Endothelial cell of umbilical vein (primary cell): ENCODE measurements at regions not wholly inside any gene's neighbourhood (a gene's known extent, or its start where the extent isn't known, plus 50 kb on each side); places are given as distances from the start of the nearest gene placed in this dataset.

ENCODE experiments used
- BruUV-seq: library from RNA; stranded (reverse); fragments of 400-500 nt; replicated peaks from 2 replicates; lab custom pipeline; 2021; lab: Mats Ljungman, UMichigan
- CTCF ChIA-PET: fragments of 300-600, 350-600 bp; sonication (Branson Sonifier 250); formaldehyde crosslinking; loops from one replicate; lab custom pipeline; 2021; ENCODE audit warnings: antibody characterized with exemption, inconsistent platforms; lab: Charles Lee
- POLR2A ChIA-PET: fragments of 300-600, 350-600 bp; sonication (Branson Sonifier 250); formaldehyde crosslinking; loops from one replicate; lab custom pipeline; 2021; ENCODE audit warnings: antibody characterized with exemption, inconsistent platforms; lab: Charles Lee
- DNase-seq: peaks from one replicate; pipeline ENCODE4 v3.0.0-alpha.2; 2011; ENCODE audit warnings: low read depth, low spot score
- FAIRE-seq: peaks from 2 replicates; lab custom pipeline; 2011; peaks lifted over from hg19 to GRCh38; lab: Jason Lieb, UNC
- H2AFZ ChIP-seq: 2 replicates; pipeline ENCODE4 v1.6.0; 2012; ENCODE audit warnings: low read depth, low read length, control low read depth, inconsistent platforms
- H3K27ac ChIP-seq: 2 replicates; pipeline ENCODE4 v1.5.1; 2011; ENCODE audit warnings: low read depth, mild to moderate bottlenecking, control low read depth, low read length, moderate library complexity; ENCODE audit not compliant: insufficient read depth
- H3K27me3 ChIP-seq, 2 experiments: 2 replicates each; pipeline versions ENCODE4 v1.6.0 to v1.6.1; 2011; ENCODE audit warnings: low read length in 2 of 2, mixed read lengths in 1 of 2; ENCODE audit not compliant: control insufficient read depth in 2 of 2, insufficient read depth in 2 of 2
- H3K36me3 ChIP-seq, 2 experiments: 2 replicates in 1 of 2; 3 replicates in 1 of 2; pipeline ENCODE4 v1.5.1; 2011; ENCODE audit warnings: low read length in 2 of 2, mild to moderate bottlenecking in 1 of 2, moderate library complexity in 1 of 2; ENCODE audit not compliant: control insufficient read depth in 2 of 2, insufficient read depth in 2 of 2; ENCODE audit errors: extremely low read depth in 1 of 2
- H3K4me1 ChIP-seq: 3 replicates; pipeline ENCODE4 v1.5.1; 2011; ENCODE audit warnings: mild to moderate bottlenecking, low read length; ENCODE audit not compliant: control insufficient read depth, insufficient read depth; ENCODE audit errors: extremely low read depth
- H3K4me2 ChIP-seq: 2 replicates; pipeline ENCODE4 v1.6.1; 2011; ENCODE audit warnings: low read length, control low read depth, mixed read lengths; ENCODE audit not compliant: insufficient read depth
- H3K4me3 ChIP-seq, 3 experiments: fragments of 200-600 bp in 1 of 3; sonication (generic), shearing (Covaris generic) in 1 of 3; replicated peaks in 1 of 3; 2 replicates each; pipeline ENCODE4 v1.5.1; 2011 to 2016; ENCODE audit warnings: control low read depth in 3 of 3, low read length in 3 of 3, mild to moderate bottlenecking in 2 of 3, inconsistent platforms in 1 of 3, low read depth in 1 of 3, moderate library complexity in 1 of 3; ENCODE audit not compliant: insufficient read depth in 1 of 3
- H3K79me2 ChIP-seq: 2 replicates; pipeline ENCODE4 v1.6.0; 2012; ENCODE audit warnings: low read length, inconsistent platforms; ENCODE audit not compliant: control insufficient read depth, insufficient read depth
- H3K9ac ChIP-seq: replicated peaks from 2 replicates; pipeline ENCODE3; 2011; ENCODE audit warnings: low read length, control low read depth; ENCODE audit not compliant: insufficient read depth; ENCODE audit errors: extremely low read depth
- H3K9me1 ChIP-seq: replicated peaks from 3 replicates; pipeline ENCODE4 v1.6.0; 2011; ENCODE audit warnings: mild to moderate bottlenecking, low read length; ENCODE audit not compliant: control insufficient read depth, insufficient read depth; ENCODE audit errors: extremely low read depth
- H3K9me3 ChIP-seq: replicated peaks from 2 replicates; pipeline ENCODE4 v1.5.1; 2012; ENCODE audit warnings: low read length, inconsistent platforms; ENCODE audit not compliant: control insufficient read depth, insufficient read depth
- H4K20me1 ChIP-seq: replicated peaks from 2 replicates; pipeline ENCODE3; 2011; ENCODE audit warnings: mild to moderate bottlenecking, low read length; ENCODE audit not compliant: control insufficient read depth, insufficient read depth; ENCODE audit errors: extremely low read depth
- CTCF ChIP-seq, 2 donors: IDR thresholded peaks; 1 replicate in 1 of 2; 2 replicates in 1 of 2; pipeline ENCODE4 v1.5.1; 2011; ENCODE audit warnings: low read length in 2 of 2, mild to moderate bottlenecking in 2 of 2, moderate library complexity in 2 of 2, control low read depth in 1 of 2, inconsistent platforms in 1 of 2, low read depth in 1 of 2; ENCODE audit not compliant: insufficient read depth in 1 of 2; ENCODE audit errors: extremely low read depth in 1 of 2
- EZH2 ChIP-seq: IDR thresholded peaks from 2 replicates; pipeline ENCODE4 v1.6.1; 2012; ENCODE audit warnings: borderline replicate concordance, low read depth, mild to moderate bottlenecking, moderate library complexity, low read length, inconsistent platforms; ENCODE audit not compliant: severe bottlenecking
- FOS ChIP-seq: IDR thresholded peaks from 2 replicates; pipeline ENCODE4 v1.6.1; 2011; ENCODE audit warnings: mild to moderate bottlenecking, low read length, moderate library complexity, borderline replicate concordance; ENCODE audit not compliant: insufficient read depth
- GATA2 ChIP-seq: IDR thresholded peaks from 2 replicates; pipeline ENCODE4 v1.7.0; 2011; ENCODE audit warnings: low read depth, mild to moderate bottlenecking, moderate library complexity, mixed read lengths, low read length; ENCODE audit not compliant: insufficient read length, insufficient read depth
- JUN ChIP-seq: IDR thresholded peaks from 2 replicates; pipeline ENCODE4 v1.6.1; 2011; ENCODE audit warnings: borderline replicate concordance, low read depth; ENCODE audit not compliant: insufficient read length, insufficient read depth
- MAX ChIP-seq: IDR thresholded peaks from 2 replicates; pipeline ENCODE4 v1.6.1; 2011; ENCODE audit not compliant: insufficient read depth, insufficient read length
- MYC ChIP-seq: IDR thresholded peaks from one replicate; pipeline ENCODE4 v1.6.1; 2011; ENCODE audit warnings: mild to moderate bottlenecking, low read depth, low read length
- POLR2A ChIP-seq: IDR thresholded peaks from 2 replicates; pipeline ENCODE4 v1.6.1; 2012; ENCODE audit warnings: low read depth, mild to moderate bottlenecking, control low read depth, low read length
- POLR2AphosphoS5 ChIP-seq: IDR thresholded peaks from 2 replicates; pipeline ENCODE4 v1.6.1; 2012; ENCODE audit warnings: low read depth, mild to moderate bottlenecking, control low read depth, low read length, moderate library complexity; ENCODE audit not compliant: insufficient read depth
- dilution Hi-C: fragments of 300-500 bp; cut with MboI; formaldehyde crosslinking; loops from one replicate; pipeline ENCODE4 v1.15.0; 2019; ENCODE audit warnings: low sequenced_read_pairs; ENCODE audit not compliant: extremely low pct_ligation_motif_present
- intact Hi-C: fragments of 100-400 bp; cut with micrococcal nuclease; formaldehyde crosslinking; loops from one replicate; pipeline ENCODE4 v1.10.0; 2022

GRCh38 chr22:47690586-47690985 lies 928.1 kb downstream of the TBC1D22A start:
- DNase-seq, result no peak
- Histone ChIP-seq H3K4me3 (no peak overlapping the region), H3K9me3 (peaks cover 9% of the 10 kb centered on the region), H3K4me1 (no peaks in the 10 kb centered on the region), H3K4me2 (no peak overlapping the region), H2AFZ (no peak overlapping the region), H3K9me1 (no peaks in the 10 kb centered on the region), H3K27me3 (no peaks in the 10 kb centered on the region), H3K9ac (no peak overlapping the region), H3K79me2 (no peaks in the 10 kb centered on the region), H4K20me1 (no peaks in the 10 kb centered on the region), H3K27ac (no peak overlapping the region), H3K36me3 (no peaks in the 10 kb centered on the region)
- dilution Hi-C loops (no loop called here), intact Hi-C loops (no loop called here)
- TF ChIP-seq POLR2AphosphoS5, result no peak
- TF ChIP-seq JUN, result no peak
- TF ChIP-seq POLR2A, result no peak
- TF ChIP-seq MYC, result no peak
- TF ChIP-seq FOS, result no peak
- no peak for TF ChIP-seq MAX
- no peak for TF ChIP-seq GATA2
- no peak for TF ChIP-seq CTCF (IDR thresholded peaks at IDR 0.05; ENCODE audit: extremely low read depth in 1 of 2, insufficient read depth in 1 of 2, low read depth in 1 of 2, low read length in 2 of 2)
- no peak for TF ChIP-seq EZH2
- FAIRE-seq, result no peak
- POLR2A ChIA-PET, result no interaction called here
- CTCF ChIA-PET, result no interaction called here
- BruUV-seq, result no TSS peak
